ENCODE measurements at regions not wholly inside any gene's neighbourhood (a gene's known extent, or its start where the extent isn't known, plus 50 kb on each side); places are given as distances from the start of the nearest gene placed in this dataset.

DNA sequence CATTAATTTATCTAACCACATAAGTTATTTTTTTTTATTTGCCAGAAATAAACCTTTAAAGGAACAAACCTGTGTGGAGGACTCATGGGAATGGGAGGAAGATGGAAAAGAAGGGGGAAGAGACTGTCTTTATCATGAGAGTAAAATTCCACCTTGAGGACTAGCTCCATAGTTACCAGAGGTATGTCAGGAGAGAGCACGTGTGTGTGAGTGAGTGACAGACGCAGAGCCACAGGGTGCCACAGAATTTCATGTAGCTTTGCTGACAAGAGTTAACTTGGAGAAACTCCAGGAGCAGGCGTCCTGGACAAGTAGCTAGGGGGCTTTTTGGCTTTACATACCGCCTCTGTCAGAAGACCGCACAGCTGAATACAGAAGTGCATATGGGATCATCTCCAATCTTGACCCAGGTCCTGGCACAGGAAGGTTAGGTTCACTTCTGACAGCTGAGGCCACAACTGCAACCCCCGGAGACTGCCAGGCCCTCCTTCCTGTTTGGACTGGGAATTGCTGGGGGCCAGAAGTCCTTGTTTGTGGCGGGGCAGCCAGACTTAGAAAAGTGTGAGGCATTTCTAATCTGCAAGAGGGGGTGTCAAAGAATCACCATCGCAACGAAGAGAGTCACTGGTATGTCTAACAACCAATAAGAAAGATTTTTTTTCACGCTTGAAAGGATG lies 197.8 kb upstream of the TPM1 start:
- TF ChIP-seq, protein P1, sequence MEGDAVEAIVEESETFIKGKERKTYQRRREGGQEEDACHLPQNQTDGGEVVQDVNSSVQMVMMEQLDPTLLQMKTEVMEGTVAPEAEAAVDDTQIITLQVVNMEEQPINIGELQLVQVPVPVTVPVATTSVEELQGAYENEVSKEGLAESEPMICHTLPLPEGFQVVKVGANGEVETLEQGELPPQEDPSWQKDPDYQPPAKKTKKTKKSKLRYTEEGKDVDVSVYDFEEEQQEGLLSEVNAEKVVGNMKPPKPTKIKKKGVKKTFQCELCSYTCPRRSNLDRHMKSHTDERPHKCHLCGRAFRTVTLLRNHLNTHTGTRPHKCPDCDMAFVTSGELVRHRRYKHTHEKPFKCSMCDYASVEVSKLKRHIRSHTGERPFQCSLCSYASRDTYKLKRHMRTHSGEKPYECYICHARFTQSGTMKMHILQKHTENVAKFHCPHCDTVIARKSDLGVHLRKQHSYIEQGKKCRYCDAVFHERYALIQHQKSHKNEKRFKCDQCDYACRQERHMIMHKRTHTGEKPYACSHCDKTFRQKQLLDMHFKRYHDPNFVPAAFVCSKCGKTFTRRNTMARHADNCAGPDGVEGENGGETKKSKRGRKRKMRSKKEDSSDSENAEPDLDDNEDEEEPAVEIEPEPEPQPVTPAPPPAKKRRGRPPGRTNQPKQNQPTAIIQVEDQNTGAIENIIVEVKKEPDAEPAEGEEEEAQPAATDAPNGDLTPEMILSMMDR (IDR thresholded peaks at IDR 0.05; ENCODE audit: low read depth, low read length, missing input control), result no peak
- TF ChIP-seq TAF1 (conservative IDR thresholded peaks at IDR 0.05) (no peak), RAD21 (IDR thresholded peaks at IDR 0.05) (no peak)
- TF ChIP-seq, protein P2, sequence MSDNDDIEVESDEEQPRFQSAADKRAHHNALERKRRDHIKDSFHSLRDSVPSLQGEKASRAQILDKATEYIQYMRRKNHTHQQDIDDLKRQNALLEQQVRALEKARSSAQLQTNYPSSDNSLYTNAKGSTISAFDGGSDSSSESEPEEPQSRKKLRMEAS (IDR thresholded peaks at IDR 0.05), result no peak
- TF ChIP-seq, protein P3, sequence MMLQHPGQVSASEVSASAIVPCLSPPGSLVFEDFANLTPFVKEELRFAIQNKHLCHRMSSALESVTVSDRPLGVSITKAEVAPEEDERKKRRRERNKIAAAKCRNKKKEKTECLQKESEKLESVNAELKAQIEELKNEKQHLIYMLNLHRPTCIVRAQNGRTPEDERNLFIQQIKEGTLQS (IDR thresholded peaks at IDR 0.05), result no peak

Data from liver (tissue), 3 donors.